Fibroblast of the conjunctiva (primary cell): ENCODE measurements at regions not wholly inside any gene's neighbourhood (a gene's known extent, or its start where the extent isn't known, plus 50 kb on each side); places are given as distances from the start of the nearest gene placed in this dataset.
"Not testable (repeated sequence)": the region's sequence is repeated elsewhere in the genome, so short reads cannot be mapped to it uniquely, and the experiment has no call there.

Experiments
- DNase-seq: peaks from one replicate; pipeline ENCODE4 v3.0.0-alpha.2; 2010; ENCODE audit warnings: low read depth

DNA sequence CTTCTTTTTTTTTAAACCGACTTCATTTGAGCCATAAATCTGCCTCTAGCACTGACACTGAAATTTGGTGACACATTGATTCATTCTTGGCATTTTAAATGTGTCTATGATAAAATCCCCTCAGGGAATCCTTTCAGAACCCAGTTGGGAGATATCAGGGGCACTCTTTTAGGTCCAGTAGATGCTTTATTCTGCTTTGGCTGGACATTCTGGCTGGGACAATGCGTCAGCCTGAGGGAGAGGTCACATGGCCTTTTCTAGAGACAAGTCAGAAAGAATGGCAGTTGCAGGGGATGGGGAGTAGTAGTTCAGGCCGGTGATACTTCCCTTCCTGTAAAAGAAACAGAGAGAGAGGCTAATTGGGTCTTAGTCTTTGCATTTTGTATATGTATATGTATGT is 63.1 kb downstream of the TRIM43 start:
- not testable (repeated sequence) for DNase-seq

DNA sequence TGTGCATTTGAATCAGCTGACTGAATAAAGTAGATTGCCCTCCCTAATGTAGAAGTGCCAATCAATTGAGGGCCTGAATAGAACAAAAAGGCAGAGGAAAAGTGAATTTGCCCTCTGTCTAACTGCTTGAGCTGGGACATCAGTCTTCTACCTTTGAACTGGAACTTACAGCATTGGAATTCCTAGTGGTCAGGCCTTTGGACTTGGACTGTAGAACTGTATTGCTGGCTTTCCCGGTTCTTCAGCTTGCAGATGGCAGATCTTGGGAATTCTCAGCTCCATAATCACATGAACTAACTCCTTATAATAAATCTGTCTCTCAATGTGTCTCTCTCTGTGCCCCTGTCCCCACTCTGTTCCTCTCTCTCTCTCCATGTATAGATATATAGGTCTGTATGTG is 64.8 kb downstream of the TRIM43 start:
- not testable (repeated sequence) for DNase-seq

DNA sequence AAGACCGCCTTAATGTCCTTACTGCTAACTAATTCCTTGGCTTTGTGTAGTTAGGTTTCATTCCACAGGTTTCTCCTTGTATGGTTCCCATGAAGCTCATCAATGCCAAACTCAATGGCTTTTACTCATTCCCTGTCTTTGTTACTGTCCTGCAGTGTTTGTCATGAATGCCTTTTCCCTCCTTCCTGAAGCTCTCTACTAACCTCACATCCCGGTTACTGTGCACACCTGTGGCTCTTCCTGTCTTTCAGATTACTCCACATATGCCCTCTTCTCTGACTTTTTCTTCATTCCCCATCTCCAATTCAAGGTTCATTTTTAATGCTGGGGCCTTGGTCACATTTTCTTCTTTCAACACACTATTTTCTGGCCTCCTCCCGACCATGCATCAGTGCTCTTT is 66.1 kb downstream of the TRIM43 start:
- not testable (repeated sequence) for DNase-seq

DNA sequence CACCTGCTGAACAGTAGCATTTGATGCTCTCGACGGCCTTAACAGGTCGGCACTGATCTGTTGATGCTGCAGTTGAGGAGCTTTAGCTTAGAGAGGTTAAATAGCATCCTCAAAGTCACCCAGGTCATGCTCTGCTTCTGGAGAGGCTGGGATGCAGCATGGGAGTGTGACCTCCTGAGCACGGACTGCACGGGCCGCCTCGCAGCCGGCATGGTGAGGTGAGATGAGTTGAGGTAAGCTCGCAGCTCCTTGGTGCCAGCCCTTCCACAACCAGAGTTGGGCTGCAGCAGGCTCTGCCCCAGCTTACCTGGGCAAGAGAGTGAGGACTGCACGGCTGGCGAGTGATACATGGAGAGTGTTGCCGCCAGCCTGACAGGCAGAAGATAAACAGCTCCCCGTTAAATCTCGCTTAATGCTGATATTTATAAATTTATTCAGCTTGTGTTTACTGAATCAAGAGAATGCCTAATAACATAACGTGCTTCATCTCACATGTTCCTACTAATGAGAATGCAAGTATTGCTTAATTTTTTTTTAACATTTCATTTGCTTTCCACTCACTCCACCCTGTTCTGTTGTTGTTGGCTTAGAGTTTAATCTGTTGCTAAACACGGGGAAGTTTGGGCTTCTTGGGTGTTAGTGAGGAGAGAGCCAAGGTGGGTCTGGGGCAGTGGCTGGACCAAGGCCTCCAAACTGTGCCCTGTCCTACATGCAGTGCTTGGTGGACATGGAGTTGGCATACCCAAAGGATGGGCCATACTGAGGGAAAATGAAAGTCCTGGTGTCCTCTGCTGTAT is 69.2 kb downstream of the TRIM43 start:
- not testable (repeated sequence) for DNase-seq

DNA sequence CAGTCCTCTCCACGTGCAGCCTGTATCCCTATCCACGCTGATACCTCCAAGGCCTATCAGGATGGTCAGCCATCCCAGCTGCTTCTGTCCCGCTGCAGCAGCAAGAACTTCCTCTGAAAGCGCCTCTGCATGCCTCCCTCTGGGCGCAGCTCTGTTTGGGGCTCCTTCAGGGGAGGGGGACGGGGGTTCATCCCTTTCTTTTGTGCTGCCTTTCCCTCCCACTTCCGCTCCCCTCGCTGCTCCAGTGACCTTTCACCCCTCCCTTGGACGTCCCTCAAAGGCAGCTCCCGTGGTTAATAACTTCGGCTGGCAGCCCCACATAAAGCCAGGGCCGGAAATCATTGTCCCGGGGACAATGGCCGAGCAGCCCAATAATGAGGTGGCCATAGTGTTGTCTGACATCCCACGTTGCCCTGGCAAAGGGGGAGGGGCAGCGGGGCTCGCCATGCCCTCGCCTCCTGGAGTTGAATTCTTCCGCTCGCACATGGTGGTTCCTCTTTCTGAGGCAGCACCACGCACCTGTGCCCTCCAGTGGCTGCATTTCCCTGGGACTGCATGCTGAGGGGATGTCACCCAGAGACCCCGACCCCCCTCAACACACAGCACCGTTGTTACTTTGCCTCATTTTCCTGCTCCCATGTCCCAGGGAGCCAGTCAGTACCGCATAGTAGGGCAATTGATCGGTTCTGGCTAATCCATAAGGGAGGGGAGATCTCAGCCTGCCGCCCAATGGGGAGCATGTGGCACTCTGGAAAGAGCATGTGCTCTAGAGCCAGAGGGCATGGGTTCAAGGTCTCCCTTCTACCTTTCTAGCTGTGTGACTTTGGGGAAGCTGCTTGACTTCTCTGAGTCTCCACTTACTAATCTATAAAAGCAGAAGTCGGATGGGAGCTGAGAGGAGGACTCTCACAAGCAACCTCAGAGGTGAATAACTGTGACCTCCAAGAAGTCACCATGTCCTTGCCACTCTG is 72.0 kb downstream of the TRIM43 start:
- DNase-seq, result not testable (repeated sequence)

DNA sequence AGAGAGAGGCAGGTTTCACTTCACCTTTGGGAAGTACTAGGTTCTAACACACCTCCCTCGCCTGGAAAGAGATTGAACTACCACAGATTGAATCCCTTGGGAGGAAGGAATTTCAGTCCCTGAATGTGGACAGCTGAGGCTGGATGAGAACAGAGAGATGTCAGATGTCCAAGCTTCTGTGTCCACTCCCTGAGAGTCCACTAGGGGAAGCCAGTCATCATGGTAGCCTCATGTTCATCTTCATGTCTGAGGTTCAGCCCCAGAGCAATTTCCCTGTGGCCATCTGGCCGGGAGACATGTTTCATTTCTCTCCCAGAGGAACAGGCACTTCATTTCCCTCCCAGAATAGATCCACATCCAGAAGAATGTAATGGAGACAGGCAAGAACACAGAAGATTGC is 74.8 kb downstream of the TRIM43 start:
- DNase-seq, result not testable (repeated sequence)

- no peak for DNase-seq
Measured at GRCh38 chr2:95667480-95667879, 75.7 kb downstream of the TRIM43 start.

GRCh38 chr2:95668934-95669333 is 77.1 kb downstream of the TRIM43 start:
- not testable (repeated sequence) for DNase-seq

- DNase-seq, result no peak
Measured at GRCh38 chr2:95669441-95669991, 77.7 kb downstream of the TRIM43 start.

- DNase-seq, result no peak
Measured at GRCh38 chr2:95670167-95670566, 78.4 kb downstream of the TRIM43 start.

DNA sequence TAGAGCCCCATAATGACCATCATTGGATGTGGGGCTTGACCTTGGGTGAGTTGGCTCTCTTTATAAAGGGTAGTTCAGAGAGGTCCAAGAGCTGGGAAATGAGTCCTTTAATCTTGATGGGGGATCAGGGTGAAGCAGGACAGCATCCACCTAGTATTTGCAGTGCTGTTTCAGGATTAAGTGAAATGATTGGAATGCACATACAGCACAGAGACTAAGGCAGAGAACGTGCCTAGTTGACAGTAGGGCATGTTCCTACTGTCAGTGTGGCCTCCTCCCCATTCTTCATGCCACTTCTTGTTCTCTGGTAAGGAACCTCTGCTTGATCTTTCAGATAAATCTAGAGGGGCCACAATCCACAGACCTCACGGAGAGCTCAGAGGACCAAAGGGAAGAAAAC is 78.9 kb downstream of the TRIM43 start:
- DNase-seq, result no peak

GRCh38 chr2:95671171-95671570 is 79.4 kb downstream of the TRIM43 start:
- DNase-seq, result not testable (repeated sequence)

DNA sequence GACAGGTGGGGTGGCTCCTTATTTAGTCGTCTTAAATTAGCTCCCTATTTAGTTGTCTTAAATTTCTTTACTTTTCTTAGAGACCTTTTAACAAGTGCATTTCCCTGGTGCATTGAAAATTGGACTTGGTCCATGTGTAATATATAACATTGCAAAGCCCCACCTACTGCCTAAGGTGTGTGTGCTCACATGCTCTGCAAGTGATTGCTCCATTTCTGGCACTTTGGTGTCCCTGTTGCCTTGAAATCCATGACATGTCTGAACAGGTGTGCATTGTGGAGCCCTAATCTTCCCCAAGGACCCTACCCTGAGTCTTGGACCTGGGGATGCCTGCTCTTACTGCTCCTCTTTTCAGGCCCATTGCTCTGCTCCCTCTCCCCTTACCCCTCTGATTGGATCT is 80.2 kb downstream of the TRIM43 start:
- not testable (repeated sequence) for DNase-seq

DNA sequence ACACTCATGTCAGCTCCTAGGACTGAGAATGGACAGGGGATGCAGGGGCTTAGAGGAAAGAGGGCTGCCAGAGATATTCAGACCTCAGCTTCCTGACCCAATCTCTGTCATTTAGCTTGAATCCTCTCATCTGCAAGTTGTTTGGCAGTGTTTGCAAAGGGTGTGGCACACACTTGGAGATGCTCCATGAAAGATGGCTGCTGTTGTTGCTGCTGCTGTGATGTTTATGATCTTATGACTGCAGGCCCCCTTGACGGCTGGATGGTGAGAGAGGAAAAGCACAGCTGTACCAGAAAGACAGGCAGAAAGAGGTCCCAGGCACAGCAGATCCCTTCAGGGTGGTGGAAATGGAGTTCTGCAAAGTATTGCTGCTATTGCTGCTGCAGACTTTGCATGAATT is 80.7 kb downstream of the TRIM43 start:
- not testable (repeated sequence) for DNase-seq

DNA sequence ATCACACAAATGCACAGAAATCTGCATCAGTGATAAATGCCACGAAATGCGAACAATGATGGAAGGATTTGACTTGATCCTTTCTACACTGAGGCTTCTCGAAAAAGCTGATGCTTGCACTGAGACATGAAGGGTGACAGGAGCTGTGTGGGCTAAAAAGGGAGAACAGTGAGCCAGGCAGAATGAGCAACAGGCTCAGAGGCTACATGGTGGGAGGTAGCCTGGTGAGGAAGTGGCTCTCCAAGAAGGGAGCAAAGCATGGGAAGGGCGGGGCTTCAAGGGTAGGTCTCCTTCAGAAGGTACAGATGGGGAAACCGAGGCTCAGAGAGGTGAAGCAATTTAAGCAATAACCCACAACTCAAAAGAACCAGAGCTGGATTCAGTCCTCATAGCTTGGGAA is 82.4 kb downstream of the TRIM43 start:
- DNase-seq, result no peak

DNA sequence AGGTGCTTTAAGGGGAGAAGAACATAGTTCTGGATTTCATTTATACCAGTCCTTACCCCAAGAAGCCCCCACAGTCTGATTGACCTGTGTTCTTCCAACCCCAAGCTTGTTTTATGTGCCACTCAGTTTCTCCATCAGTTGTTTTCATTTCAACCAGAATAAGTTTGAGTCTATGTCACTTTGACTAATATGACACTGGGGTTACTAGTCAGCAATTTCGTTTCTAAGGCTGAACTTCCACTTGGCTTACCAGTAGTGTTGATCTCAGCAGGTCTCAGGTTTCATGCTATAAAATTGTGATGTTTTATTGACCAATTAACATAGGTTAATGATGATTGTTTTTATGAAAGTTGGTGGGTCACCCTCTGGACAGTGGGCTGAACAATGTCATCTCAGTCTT is 84.8 kb downstream of the TRIM43 start:
- DNase-seq, result not testable (repeated sequence)

- no peak for DNase-seq
Measured at GRCh38 chr2:95677346-95677745, 85.5 kb downstream of the TRIM43 start.

DNA sequence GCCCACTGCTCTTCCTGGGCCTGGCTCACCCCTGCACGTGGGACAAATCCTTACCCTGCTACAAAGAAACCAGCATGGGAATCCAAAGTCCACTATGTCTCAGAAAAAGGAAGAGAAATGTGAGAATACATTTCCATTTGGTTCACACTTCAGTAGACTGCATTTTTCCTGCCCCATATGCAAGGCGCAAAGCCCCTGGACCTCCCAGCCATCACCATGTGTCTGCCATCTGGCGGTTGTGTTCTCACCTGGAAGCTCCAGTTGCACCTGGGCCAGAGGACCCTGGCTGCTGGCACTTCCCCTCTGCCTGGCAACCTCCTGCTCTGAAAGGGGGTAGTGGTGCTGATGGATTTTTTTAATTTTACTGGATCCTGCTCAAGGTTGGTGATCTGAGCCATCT is 86.0 kb downstream of the TRIM43 start:
- DNase-seq, result not testable (repeated sequence)

DNA sequence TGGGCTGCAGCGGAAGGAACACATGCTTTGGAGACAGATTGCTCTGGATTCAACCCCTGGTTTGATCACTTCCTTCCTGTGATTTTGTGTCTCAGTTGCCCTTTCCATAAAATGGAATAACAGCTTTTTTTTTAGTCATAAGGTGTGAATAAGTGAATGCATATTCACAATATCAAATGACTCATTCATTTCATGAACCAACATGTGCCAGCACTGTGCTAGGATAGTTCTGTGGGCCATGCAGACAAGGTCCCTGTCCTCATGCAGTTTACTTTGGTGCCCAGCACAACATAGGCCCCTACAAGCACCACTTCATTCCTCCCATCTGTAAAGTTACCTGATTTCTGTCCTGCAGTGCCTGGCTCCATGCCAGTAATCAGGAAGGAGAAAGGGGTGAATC is 89.4 kb downstream of the TRIM43 start:
- DNase-seq, result not testable (repeated sequence)

GRCh38 chr2:95681589-95682081 is 89.8 kb downstream of the TRIM43 start:
- not testable (repeated sequence) for DNase-seq

- not testable (repeated sequence) for DNase-seq
Measured at GRCh38 chr2:95682889-95683517, 91.2 kb downstream of the TRIM43 start.

- DNase-seq, result no peak
Measured at GRCh38 chr2:95685513-95685912, 93.7 kb downstream of the TRIM43 start.
